ENCODE measurements at regions not wholly inside any gene's neighbourhood (a gene's known extent, or its start where the extent isn't known, plus 50 kb on each side); places are given as distances from the start of the nearest gene placed in this dataset.

DNA sequence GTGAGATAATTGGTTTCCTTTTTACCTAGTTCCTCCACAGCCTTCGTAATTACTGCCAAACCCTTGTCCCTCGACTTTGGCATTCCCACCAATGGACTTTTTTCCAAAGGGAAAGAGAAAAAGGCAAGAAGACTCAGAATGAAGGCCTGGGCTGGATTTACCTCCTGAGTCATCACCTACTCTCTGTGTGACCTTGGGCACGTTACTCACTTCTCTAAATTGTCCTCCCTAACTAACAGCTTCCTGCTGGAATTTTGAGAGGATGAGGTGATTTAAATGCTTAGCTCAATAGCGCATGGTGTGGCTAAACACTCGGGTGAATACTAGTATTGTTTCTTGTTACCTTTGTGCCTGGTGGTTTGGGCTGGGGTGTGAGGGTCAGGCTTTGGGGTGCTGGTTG is 146.6 kb downstream of the DHX35 start:
- H3K9me3 ChIP-seq (ENCODE audit: insufficient read depth, low read length) = no peaks in the 10 kb centered on the region
- no peaks in the 10 kb centered on the region for H3K9me2 ChIP-seq (replicated peaks; ENCODE audit: insufficient read depth, low read length)
- H3K9ac ChIP-seq (ENCODE audit: low read length) = no peak overlapping the region
- no peaks in the 10 kb centered on the region for H4K20me1 ChIP-seq (ENCODE audit: low read depth, low read length)
- no peak overlapping the region for H3K27ac ChIP-seq (ENCODE audit: low read depth, low read length)
- H3K4me3 ChIP-seq (ENCODE audit: insufficient read depth, low read length, poor library complexity, severe bottlenecking) = no peak overlapping the region
- H3K27me3 ChIP-seq (ENCODE audit: low read length) = no peaks in the 10 kb centered on the region
- H3K4me2 ChIP-seq (ENCODE audit: low read depth, low read length, poor library complexity, severe bottlenecking) = no peak overlapping the region
- no peaks in the 10 kb centered on the region for H3F3A ChIP-seq (ENCODE audit: insufficient read depth)
- no peaks in the 10 kb centered on the region for H3K36me3 ChIP-seq (ENCODE audit: low read length)
- TF ChIP-seq, protein P1, sequence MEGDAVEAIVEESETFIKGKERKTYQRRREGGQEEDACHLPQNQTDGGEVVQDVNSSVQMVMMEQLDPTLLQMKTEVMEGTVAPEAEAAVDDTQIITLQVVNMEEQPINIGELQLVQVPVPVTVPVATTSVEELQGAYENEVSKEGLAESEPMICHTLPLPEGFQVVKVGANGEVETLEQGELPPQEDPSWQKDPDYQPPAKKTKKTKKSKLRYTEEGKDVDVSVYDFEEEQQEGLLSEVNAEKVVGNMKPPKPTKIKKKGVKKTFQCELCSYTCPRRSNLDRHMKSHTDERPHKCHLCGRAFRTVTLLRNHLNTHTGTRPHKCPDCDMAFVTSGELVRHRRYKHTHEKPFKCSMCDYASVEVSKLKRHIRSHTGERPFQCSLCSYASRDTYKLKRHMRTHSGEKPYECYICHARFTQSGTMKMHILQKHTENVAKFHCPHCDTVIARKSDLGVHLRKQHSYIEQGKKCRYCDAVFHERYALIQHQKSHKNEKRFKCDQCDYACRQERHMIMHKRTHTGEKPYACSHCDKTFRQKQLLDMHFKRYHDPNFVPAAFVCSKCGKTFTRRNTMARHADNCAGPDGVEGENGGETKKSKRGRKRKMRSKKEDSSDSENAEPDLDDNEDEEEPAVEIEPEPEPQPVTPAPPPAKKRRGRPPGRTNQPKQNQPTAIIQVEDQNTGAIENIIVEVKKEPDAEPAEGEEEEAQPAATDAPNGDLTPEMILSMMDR (IDR thresholded peaks at IDR 0.05; ENCODE audit: insufficient read depth, low read length, poor library complexity, severe bottlenecking) = no peak
- TF ChIP-seq EZH2phosphoT487 (conservative IDR thresholded peaks at IDR 0.05; ENCODE audit: low read length) = no peak
- no peaks in the 10 kb centered on the region for H3K79me2 ChIP-seq (ENCODE audit: insufficient read depth, low read length)
- no peak overlapping the region for H2AFZ ChIP-seq (ENCODE audit: low read depth, low read length, severe bottlenecking)

DNA sequence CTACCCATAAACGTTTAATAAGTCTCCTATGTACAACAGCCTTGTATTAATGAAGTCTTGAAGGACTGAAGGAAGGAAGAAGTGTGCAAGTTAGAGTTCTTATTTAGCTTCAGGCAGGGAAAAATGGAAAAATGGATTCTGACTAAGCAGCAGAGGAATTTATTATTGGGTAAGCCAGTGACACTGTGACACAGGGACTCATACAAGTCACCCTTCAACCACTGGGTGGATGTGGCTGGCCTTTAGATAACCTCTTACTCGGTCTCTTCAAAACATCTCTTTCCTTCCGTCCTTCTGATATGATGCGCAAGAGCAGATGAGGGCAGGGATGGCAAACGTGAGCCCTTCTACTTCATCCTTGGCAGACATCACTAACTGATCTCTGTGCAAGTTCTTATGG is 145.6 kb downstream of the DHX35 start:
- H3K9me3 ChIP-seq (ENCODE audit: insufficient read depth, low read length) = no peaks in the 10 kb centered on the region
- H3K4me2 ChIP-seq (ENCODE audit: low read depth, low read length, poor library complexity, severe bottlenecking) = no peak overlapping the region
- no peak overlapping the region for H3K27ac ChIP-seq (ENCODE audit: low read depth, low read length)
- no peaks in the 10 kb centered on the region for H3F3A ChIP-seq (ENCODE audit: insufficient read depth)
- H3K9ac ChIP-seq (ENCODE audit: low read length) = no peak overlapping the region
- no peaks in the 10 kb centered on the region for H3K36me3 ChIP-seq (ENCODE audit: low read length)
- TF ChIP-seq, protein P1 (IDR thresholded peaks at IDR 0.05; ENCODE audit: insufficient read depth, low read length, poor library complexity, severe bottlenecking) = no peak
- no peak for TF ChIP-seq EZH2phosphoT487 (conservative IDR thresholded peaks at IDR 0.05; ENCODE audit: low read length)
- no peaks in the 10 kb centered on the region for H3K79me2 ChIP-seq (ENCODE audit: insufficient read depth, low read length)
- H3K4me3 ChIP-seq (ENCODE audit: insufficient read depth, low read length, poor library complexity, severe bottlenecking) = no peak overlapping the region
- H2AFZ ChIP-seq (ENCODE audit: low read depth, low read length, severe bottlenecking) = no peak overlapping the region
- H3K27me3 ChIP-seq (ENCODE audit: low read length) = no peaks in the 10 kb centered on the region
- H3K9me2 ChIP-seq (replicated peaks; ENCODE audit: insufficient read depth, low read length) = no peaks in the 10 kb centered on the region
- H4K20me1 ChIP-seq (ENCODE audit: low read depth, low read length) = no peaks in the 10 kb centered on the region

- TF ChIP-seq, protein P1 (IDR thresholded peaks at IDR 0.05; ENCODE audit: insufficient read depth, low read length, poor library complexity, severe bottlenecking) = no peak
- no peak for TF ChIP-seq EZH2phosphoT487 (conservative IDR thresholded peaks at IDR 0.05; ENCODE audit: low read length)
- no peak overlapping the region for H3K9ac ChIP-seq (ENCODE audit: low read length)
These were observed 144.6 kb downstream of the DHX35 start for GRCh38 chr20:39106791-39107190.

More at GRCh38 chr20:39106791-39107190, 144.6 kb downstream of the DHX35 start:
- H3K9me3 ChIP-seq (ENCODE audit: insufficient read depth, low read length) = no peaks in the 10 kb centered on the region
- H3K9me2 ChIP-seq (replicated peaks; ENCODE audit: insufficient read depth, low read length) = no peaks in the 10 kb centered on the region
- no peaks in the 10 kb centered on the region for H3K27me3 ChIP-seq (ENCODE audit: low read length)
- H3K4me3 ChIP-seq (ENCODE audit: insufficient read depth, low read length, poor library complexity, severe bottlenecking) = no peak overlapping the region
- H3K79me2 ChIP-seq (ENCODE audit: insufficient read depth, low read length) = no peaks in the 10 kb centered on the region
- no peaks in the 10 kb centered on the region for H3F3A ChIP-seq (ENCODE audit: insufficient read depth)
- no peak overlapping the region for H2AFZ ChIP-seq (ENCODE audit: low read depth, low read length, severe bottlenecking)
- H3K27ac ChIP-seq (ENCODE audit: low read depth, low read length) = no peak overlapping the region
- no peaks in the 10 kb centered on the region for H4K20me1 ChIP-seq (ENCODE audit: low read depth, low read length)
- no peaks in the 10 kb centered on the region for H3K36me3 ChIP-seq (ENCODE audit: low read length)
- no peak overlapping the region for H3K4me2 ChIP-seq (ENCODE audit: low read depth, low read length, poor library complexity, severe bottlenecking)

Data from SU-DHL-6 (cell line).